ENCODE measurements at regions not wholly inside any gene's neighbourhood (a gene's known extent, or its start where the extent isn't known, plus 50 kb on each side); places are given as distances from the start of the nearest gene placed in this dataset.

GRCh38 chr4:164301430-164301829 is 452.5 kb upstream of the SMIM31 start:
- Histone ChIP-seq H3K9me3 (ENCODE audit: control insufficient read depth, low read depth, low read length) (no peaks in the 10 kb centered on the region), H3T11ph (ENCODE audit: low read length) (no peak overlapping the region), H3K14ac (ENCODE audit: insufficient read depth, low read length) (no peak overlapping the region), H2AK5ac (ENCODE audit: insufficient read length, low read length) (no peak overlapping the region), H3K79me1 (ENCODE audit: insufficient read depth, low read depth, low read length, poor library complexity, severe bottlenecking) (no peaks in the 10 kb centered on the region), H3K4me2 (ENCODE audit: insufficient read depth, insufficient read length, low read length) (no peak overlapping the region), H3K27ac (ENCODE audit: insufficient read length, low read depth, low read length) (no peak overlapping the region), H3K4ac (ENCODE audit: low read depth, low read length) (no peak overlapping the region), H3K79me2 (ENCODE audit: insufficient read depth, low read length) (no peaks in the 10 kb centered on the region), H2AFZ (ENCODE audit: low read length) (no peak overlapping the region), H3K56ac (ENCODE audit: insufficient read length, low read depth, low read length) (no peak overlapping the region), H3K18ac (ENCODE audit: insufficient read length, low read depth, low read length) (no peak overlapping the region), H3K4me1 (ENCODE audit: insufficient read depth, low read length) (no peaks in the 10 kb centered on the region), H2BK12ac (ENCODE audit: insufficient read length, low read depth, low read length) (no peak overlapping the region), H4K20me1 (ENCODE audit: control insufficient read depth, insufficient read depth, insufficient read length) (no peaks in the 10 kb centered on the region), H3K23ac (ENCODE audit: insufficient read length, low read depth, low read length) (no peak overlapping the region), H2BK15ac (ENCODE audit: low read depth, low read length) (no peak overlapping the region), H4K8ac (replicated peaks; ENCODE audit: insufficient read length, low read depth, low read length) (no peak overlapping the region), H3K23me2 (ENCODE audit: insufficient read length, low read depth, low read length, poor library complexity, severe bottlenecking) (no peaks in the 10 kb centered on the region), H3K27me3 (ENCODE audit: insufficient read depth, low read length) (no peaks in the 10 kb centered on the region), H3K9ac (ENCODE audit: extremely low read depth, insufficient read length, low read length) (no peak overlapping the region), H2BK20ac (ENCODE audit: low read depth, low read length, poor library complexity, severe bottlenecking) (no peak overlapping the region), H2BK120ac (ENCODE audit: low read depth, low read length, poor library complexity, severe bottlenecking) (no peak overlapping the region), H4K5ac (ENCODE audit: insufficient read length, low read depth, low read length) (no peak overlapping the region), H2BK5ac (ENCODE audit: insufficient read length, low read length) (no peak overlapping the region), H4K91ac (ENCODE audit: insufficient read length, low read depth, low read length) (no peak overlapping the region)
- H3K4me3 Mint-ChIP-seq = no peak overlapping the region
- no peak for TF ChIP-seq CTCF (conservative IDR thresholded peaks at IDR 0.05)
- no peaks in the 10 kb centered on the region for H3K27me3 Mint-ChIP-seq (ENCODE audit: low read depth)
- H3K9me3 Mint-ChIP-seq = no peaks in the 10 kb centered on the region
- no peak overlapping the region for H3K27ac Mint-ChIP-seq
- DNase-seq = no peak
- no peaks in the 10 kb centered on the region for H3K36me3 Mint-ChIP-seq (ENCODE audit: insufficient read depth in 1 of 3, low read depth in 3 of 3)
- WGBS (ENCODE audit: extremely low coverage, insufficient read length, low lambda C conversion rate) = no CpG with 5 or more reads among the region's 3 CpGs
- no peaks in the 10 kb centered on the region for H3K4me1 Mint-ChIP-seq
